ENCODE measurements at regions not wholly inside any gene's neighbourhood (a gene's known extent, or its start where the extent isn't known, plus 50 kb on each side); places are given as distances from the start of the nearest gene placed in this dataset.
A peak's percentile ranks its signal among the peaks of the same experiment; 100 is the strongest.

GRCh38 chr20:47857569-47858464 lies 72.5 kb upstream of the SULF2 start:
- no peaks in the 10 kb centered on the region for H3K9me3 ChIP-seq
- DNase-seq: peak; percentile 79 to 92
- H3K4me3 ChIP-seq: no peak overlapping the region
- H3K4me1 ChIP-seq: peaks cover 0 to 15% of the 10 kb centered on the region in 2 donors
- H3K27ac ChIP-seq: peak overlapping the region; percentile 71 to 90
- H3K36me3 ChIP-seq: no peaks in the 10 kb centered on the region
- intact Hi-C loops (cut with DNase I; ENCODE audit: low total_unique reads): no loop called here
- TF ChIP-seq POLR2A (IDR thresholded peaks at IDR 0.05): no peak
- no peak for TF ChIP-seq CTCF (IDR thresholded peaks at IDR 0.05)
- H3K27me3 ChIP-seq: no peaks in the 10 kb centered on the region

- H3K4me1 ChIP-seq: peaks cover 0 to 15% of the 10 kb centered on the region in 2 donors
- intact Hi-C loops (cut with DNase I; ENCODE audit: low total_unique reads): no loop called here
- peak; percentile 46 to 64 for DNase-seq
- H3K27ac ChIP-seq: peak overlapping the region; percentile 71 to 90
- TF ChIP-seq POLR2A (IDR thresholded peaks at IDR 0.05) (no peak), CTCF (IDR thresholded peaks at IDR 0.05) (no peak)
- no peak overlapping the region for H3K4me3 ChIP-seq
- H3K9me3 ChIP-seq: no peaks in the 10 kb centered on the region
- no peaks in the 10 kb centered on the region for H3K36me3 ChIP-seq
- H3K27me3 ChIP-seq: no peaks in the 10 kb centered on the region
Observed at GRCh38 chr20:47857187-47857568, 71.9 kb upstream of the SULF2 start.

GRCh38 chr20:47855799-47856198 lies 70.5 kb upstream of the SULF2 start:
- Histone ChIP-seq H3K27me3 (no peaks in the 10 kb centered on the region), H3K36me3 (no peaks in the 10 kb centered on the region), H3K4me3 (no peak overlapping the region), H3K9me3 (no peaks in the 10 kb centered on the region), H3K4me1 (peaks cover 0 to 15% of the 10 kb centered on the region in 2 donors), H3K27ac (peak overlapping the region; percentile 71 to 90)
- TF ChIP-seq CTCF (IDR thresholded peaks at IDR 0.05) (no peak), POLR2A (IDR thresholded peaks at IDR 0.05) (no peak)
- no peak for DNase-seq
- intact Hi-C loops (cut with DNase I; ENCODE audit: low total_unique reads): no loop called here

GRCh38 chr20:47854687-47855212 lies 69.5 kb upstream of the SULF2 start:
- no peaks in the 10 kb centered on the region for H3K9me3 ChIP-seq
- intact Hi-C loops (cut with DNase I; ENCODE audit: low total_unique reads): no loop called here
- H3K36me3 ChIP-seq: no peaks in the 10 kb centered on the region
- H3K27me3 ChIP-seq: no peaks in the 10 kb centered on the region
- no peak for DNase-seq
- H3K4me3 ChIP-seq: no peak overlapping the region
- TF ChIP-seq CTCF (IDR thresholded peaks at IDR 0.05): no peak
- no peak for TF ChIP-seq POLR2A (IDR thresholded peaks at IDR 0.05)
- peaks cover 0 to 15% of the 10 kb centered on the region in 2 donors for H3K4me1 ChIP-seq
- H3K27ac ChIP-seq: no peak overlapping the region

GRCh38 chr20:47851774-47852173 lies 66.5 kb upstream of the SULF2 start:
- no peak for DNase-seq
- Histone ChIP-seq H3K4me3 (no peak overlapping the region), H3K27me3 (no peaks in the 10 kb centered on the region), H3K36me3 (no peaks in the 10 kb centered on the region), H3K4me1 (peaks cover 0 to 4% of the 10 kb centered on the region in 2 donors), H3K27ac (no peak overlapping the region), H3K9me3 (no peaks in the 10 kb centered on the region)
- intact Hi-C loops (cut with DNase I; ENCODE audit: low total_unique reads): no loop called here
- TF ChIP-seq POLR2A (IDR thresholded peaks at IDR 0.05): no peak
- TF ChIP-seq CTCF (IDR thresholded peaks at IDR 0.05): no peak
